ENCODE measurements at regions not wholly inside any gene's neighbourhood (a gene's known extent, or its start where the extent isn't known, plus 50 kb on each side); places are given as distances from the start of the nearest gene placed in this dataset.

DNA sequence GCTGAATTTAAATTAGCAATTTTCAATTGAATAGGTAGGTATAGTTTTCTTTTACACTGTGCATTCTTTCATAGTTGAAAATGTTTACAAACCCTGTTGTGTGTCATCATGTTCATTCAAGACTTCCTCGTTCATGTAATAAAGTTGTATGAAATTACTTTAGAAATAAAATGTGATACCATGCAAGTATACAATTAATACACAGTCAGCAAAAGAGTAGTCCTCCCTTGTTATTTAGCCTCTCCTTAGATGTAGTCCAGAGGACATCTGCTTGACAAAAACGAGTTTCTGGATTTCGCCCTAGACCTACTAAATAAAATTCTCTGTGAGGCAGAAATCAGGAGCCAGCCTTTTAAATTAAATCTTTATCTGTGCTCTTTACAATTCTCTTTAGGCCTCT lies 231.6 kb downstream of the CXXC4 start:
- ATAC-seq (ENCODE audit: low read depth), result no peak
- TF ChIP-seq, protein P1, sequence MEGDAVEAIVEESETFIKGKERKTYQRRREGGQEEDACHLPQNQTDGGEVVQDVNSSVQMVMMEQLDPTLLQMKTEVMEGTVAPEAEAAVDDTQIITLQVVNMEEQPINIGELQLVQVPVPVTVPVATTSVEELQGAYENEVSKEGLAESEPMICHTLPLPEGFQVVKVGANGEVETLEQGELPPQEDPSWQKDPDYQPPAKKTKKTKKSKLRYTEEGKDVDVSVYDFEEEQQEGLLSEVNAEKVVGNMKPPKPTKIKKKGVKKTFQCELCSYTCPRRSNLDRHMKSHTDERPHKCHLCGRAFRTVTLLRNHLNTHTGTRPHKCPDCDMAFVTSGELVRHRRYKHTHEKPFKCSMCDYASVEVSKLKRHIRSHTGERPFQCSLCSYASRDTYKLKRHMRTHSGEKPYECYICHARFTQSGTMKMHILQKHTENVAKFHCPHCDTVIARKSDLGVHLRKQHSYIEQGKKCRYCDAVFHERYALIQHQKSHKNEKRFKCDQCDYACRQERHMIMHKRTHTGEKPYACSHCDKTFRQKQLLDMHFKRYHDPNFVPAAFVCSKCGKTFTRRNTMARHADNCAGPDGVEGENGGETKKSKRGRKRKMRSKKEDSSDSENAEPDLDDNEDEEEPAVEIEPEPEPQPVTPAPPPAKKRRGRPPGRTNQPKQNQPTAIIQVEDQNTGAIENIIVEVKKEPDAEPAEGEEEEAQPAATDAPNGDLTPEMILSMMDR (IDR thresholded peaks at IDR 0.05; ENCODE audit: poor library complexity, severe bottlenecking), result no peak
- H3K4me1 ChIP-seq (ENCODE audit: insufficient read depth, poor library complexity, severe bottlenecking), result peaks cover 2% of the 10 kb centered on the region
- H3K36me3 ChIP-seq (ENCODE audit: low read depth), result no peaks in the 10 kb centered on the region
- no peak overlapping the region for H3K27ac ChIP-seq (ENCODE audit: poor library complexity, severe bottlenecking)
- H3K27me3 ChIP-seq (ENCODE audit: insufficient read depth, poor library complexity, severe bottlenecking), result no peaks in the 10 kb centered on the region
- no peaks in the 10 kb centered on the region for H3K9me3 ChIP-seq (ENCODE audit: severe bottlenecking)
- no peak for DNase-seq (ENCODE audit: low spot score)
- H3K4me3 ChIP-seq (ENCODE audit: severe bottlenecking), result no peak overlapping the region

GRCh38 chr4:104262678-104263077 lies 232.0 kb downstream of the CXXC4 start:
- no peak for DNase-seq (ENCODE audit: low spot score)
- no peaks in the 10 kb centered on the region for H3K36me3 ChIP-seq (ENCODE audit: low read depth)
- peaks cover 2% of the 10 kb centered on the region for H3K4me1 ChIP-seq (ENCODE audit: insufficient read depth, poor library complexity, severe bottlenecking)
- H3K4me3 ChIP-seq (ENCODE audit: severe bottlenecking), result no peak overlapping the region
- TF ChIP-seq, protein P1 (IDR thresholded peaks at IDR 0.05; ENCODE audit: poor library complexity, severe bottlenecking), result no peak
- no peaks in the 10 kb centered on the region for H3K9me3 ChIP-seq (ENCODE audit: severe bottlenecking)
- H3K27me3 ChIP-seq (ENCODE audit: insufficient read depth, poor library complexity, severe bottlenecking), result no peaks in the 10 kb centered on the region
- no peak overlapping the region for H3K27ac ChIP-seq (ENCODE audit: poor library complexity, severe bottlenecking)
- ATAC-seq (ENCODE audit: low read depth), result no peak

GRCh38 chr4:104248726-104249125 lies 246.0 kb downstream of the CXXC4 start:
- no peak overlapping the region for H3K27ac ChIP-seq (ENCODE audit: poor library complexity, severe bottlenecking)
- H3K27me3 ChIP-seq (ENCODE audit: insufficient read depth, poor library complexity, severe bottlenecking), result no peaks in the 10 kb centered on the region
- H3K4me3 ChIP-seq (ENCODE audit: severe bottlenecking), result no peak overlapping the region
- TF ChIP-seq, protein P1 (IDR thresholded peaks at IDR 0.05; ENCODE audit: poor library complexity, severe bottlenecking), result no peak
- H3K4me1 ChIP-seq (ENCODE audit: insufficient read depth, poor library complexity, severe bottlenecking), result no peaks in the 10 kb centered on the region
- H3K36me3 ChIP-seq (ENCODE audit: low read depth), result no peaks in the 10 kb centered on the region
- no peak for ATAC-seq (ENCODE audit: low read depth)
- H3K9me3 ChIP-seq (ENCODE audit: severe bottlenecking), result no peaks in the 10 kb centered on the region
- no peak for DNase-seq (ENCODE audit: low spot score)

DNA sequence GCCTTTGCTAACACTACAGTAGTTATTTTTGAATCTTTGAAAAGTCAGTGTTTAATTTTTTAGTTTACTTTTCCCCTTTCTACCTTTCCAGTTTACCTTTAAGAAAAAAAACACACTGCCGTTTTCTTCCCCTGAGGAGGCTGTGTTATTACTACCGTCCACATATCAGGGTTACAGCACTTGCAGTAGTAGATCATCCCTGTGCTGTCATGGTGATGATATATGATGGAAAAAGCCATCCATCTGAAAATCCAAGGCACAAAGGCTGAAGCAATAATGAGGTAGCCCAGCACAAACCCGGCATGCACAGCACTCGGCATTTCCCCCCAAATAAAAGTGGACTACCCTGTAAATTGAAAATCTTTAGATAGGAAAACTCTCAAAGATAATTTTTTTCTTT lies 258.7 kb downstream of the CXXC4 start:
- TF ChIP-seq, protein P1 (IDR thresholded peaks at IDR 0.05; ENCODE audit: poor library complexity, severe bottlenecking), result no peak
- DNase-seq (ENCODE audit: low spot score), result no peak
- peaks cover 4% of the 10 kb centered on the region for H3K27me3 ChIP-seq (ENCODE audit: insufficient read depth, poor library complexity, severe bottlenecking)
- no peak overlapping the region for H3K4me3 ChIP-seq (ENCODE audit: severe bottlenecking)
- no peaks in the 10 kb centered on the region for H3K36me3 ChIP-seq (ENCODE audit: low read depth)
- H3K4me1 ChIP-seq (ENCODE audit: insufficient read depth, poor library complexity, severe bottlenecking), result no peaks in the 10 kb centered on the region
- H3K9me3 ChIP-seq (ENCODE audit: severe bottlenecking), result no peaks in the 10 kb centered on the region
- H3K27ac ChIP-seq (ENCODE audit: poor library complexity, severe bottlenecking), result no peak overlapping the region
- no peak for ATAC-seq (ENCODE audit: low read depth)

- Histone ChIP-seq H3K27me3 (ENCODE audit: insufficient read depth, poor library complexity, severe bottlenecking) (no peaks in the 10 kb centered on the region), H3K36me3 (ENCODE audit: low read depth) (no peaks in the 10 kb centered on the region), H3K27ac (ENCODE audit: poor library complexity, severe bottlenecking) (no peak overlapping the region), H3K9me3 (ENCODE audit: severe bottlenecking) (no peaks in the 10 kb centered on the region), H3K4me1 (ENCODE audit: insufficient read depth, poor library complexity, severe bottlenecking) (no peaks in the 10 kb centered on the region), H3K4me3 (ENCODE audit: severe bottlenecking) (no peak overlapping the region)
- ATAC-seq (ENCODE audit: low read depth), result no peak
- DNase-seq (ENCODE audit: low spot score), result no peak
- TF ChIP-seq, protein P1 (IDR thresholded peaks at IDR 0.05; ENCODE audit: poor library complexity, severe bottlenecking), result no peak
Observed at GRCh38 chr4:104217526-104217925, 277.2 kb downstream of the CXXC4 start.
